ENCODE measurements at regions not wholly inside any gene's neighbourhood (a gene's known extent, or its start where the extent isn't known, plus 50 kb on each side); places are given as distances from the start of the nearest gene placed in this dataset.

DNA sequence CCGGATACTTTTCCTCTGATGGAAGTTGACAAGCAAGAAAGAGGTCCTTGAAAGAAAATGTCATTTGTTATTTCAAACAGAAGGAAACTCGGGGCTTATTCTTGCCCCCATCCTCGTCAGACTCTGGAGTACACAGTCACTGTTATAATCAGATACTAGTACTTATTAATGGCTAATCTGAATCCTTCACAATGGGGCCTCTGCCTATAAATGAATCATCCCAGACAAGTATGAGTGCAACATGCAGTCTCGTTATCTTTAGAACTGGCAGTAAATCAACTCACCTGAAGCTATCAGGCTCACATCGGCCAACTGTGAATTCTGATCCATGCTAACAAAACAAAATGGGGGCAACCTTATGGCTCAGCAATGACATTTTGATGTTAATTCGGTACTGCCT, 216.7 kb downstream of the GRIN2B start:
- DNase-seq (ENCODE audit: low spot score): no peak

- DNase-seq (ENCODE audit: low spot score): no peak
Measured at GRCh38 chr12:13749389-13749788, 232.0 kb downstream of the GRIN2B start.

DNA sequence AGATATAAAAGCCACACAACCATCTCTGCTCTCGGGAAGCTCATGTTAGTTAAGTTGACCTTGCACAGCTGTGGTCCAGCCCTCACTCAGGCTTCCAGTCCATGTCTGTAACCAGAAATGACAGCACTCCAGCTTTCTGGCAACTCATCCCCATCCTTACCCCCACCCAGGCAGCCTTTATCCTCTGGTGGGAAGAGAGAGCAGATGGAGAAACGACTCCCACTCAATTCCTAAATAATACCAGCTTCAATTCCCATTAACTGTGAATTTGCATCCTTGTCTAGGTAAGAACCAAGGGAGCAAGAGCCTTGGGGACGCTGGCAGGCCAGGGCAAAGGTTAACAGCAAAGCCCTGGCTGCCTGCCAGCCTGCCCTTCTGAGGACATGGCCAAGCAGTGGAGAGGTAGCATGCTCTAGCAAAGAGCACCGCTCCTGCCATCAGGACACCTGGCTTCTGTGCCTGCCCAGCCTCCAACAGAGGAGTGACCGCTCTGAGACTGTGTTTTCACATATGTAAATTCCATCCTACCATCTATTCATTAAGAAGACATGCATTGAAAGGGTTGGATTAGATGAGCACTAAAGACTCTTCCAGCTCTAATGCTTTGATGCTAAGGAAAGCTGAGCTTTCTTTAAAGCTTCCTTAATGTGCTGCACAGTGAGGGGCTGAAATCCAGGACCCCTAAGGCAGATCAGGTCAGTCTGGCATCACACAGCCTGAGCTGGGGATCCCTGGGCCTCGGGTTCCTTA, 236.1 kb downstream of the GRIN2B start:
- DNase-seq (ENCODE audit: low spot score): no peak

- DNase-seq (ENCODE audit: low spot score): no peak
Measured at GRCh38 chr12:13744561-13744960, 236.8 kb downstream of the GRIN2B start.

DNA sequence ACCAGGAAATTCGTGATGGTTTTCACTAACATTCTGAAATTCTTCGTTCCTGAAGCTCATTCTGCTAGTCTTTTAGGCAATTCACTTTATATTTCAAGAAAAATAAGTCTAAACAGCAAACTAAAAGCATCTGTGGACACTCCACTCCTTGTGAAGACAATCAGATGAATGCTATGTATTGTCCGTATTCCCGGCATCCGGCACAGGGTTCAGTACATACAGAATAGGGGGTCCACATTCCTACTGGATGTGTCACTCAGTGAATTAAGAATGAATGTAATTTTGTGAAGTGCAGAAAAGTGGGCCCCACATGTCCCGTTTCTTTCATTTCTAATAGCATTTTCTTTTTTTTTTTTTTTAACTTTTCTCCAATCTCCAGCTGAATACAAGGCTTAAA, 241.3 kb downstream of the GRIN2B start:
- no peak for DNase-seq (ENCODE audit: low spot score)

GRCh38 chr12:13735734-13736133, 245.7 kb downstream of the GRIN2B start:
- no peak for DNase-seq (ENCODE audit: low spot score)

GRCh38 chr12:13734584-13735152, 246.7 kb downstream of the GRIN2B start:
- DNase-seq (ENCODE audit: low spot score): no peak

GRCh38 chr12:13727707-13728195, 253.7 kb downstream of the GRIN2B start:
- DNase-seq (ENCODE audit: low spot score): no peak

GRCh38 chr12:13725049-13725448, 256.4 kb downstream of the GRIN2B start:
- DNase-seq (ENCODE audit: low spot score): no peak

DNA sequence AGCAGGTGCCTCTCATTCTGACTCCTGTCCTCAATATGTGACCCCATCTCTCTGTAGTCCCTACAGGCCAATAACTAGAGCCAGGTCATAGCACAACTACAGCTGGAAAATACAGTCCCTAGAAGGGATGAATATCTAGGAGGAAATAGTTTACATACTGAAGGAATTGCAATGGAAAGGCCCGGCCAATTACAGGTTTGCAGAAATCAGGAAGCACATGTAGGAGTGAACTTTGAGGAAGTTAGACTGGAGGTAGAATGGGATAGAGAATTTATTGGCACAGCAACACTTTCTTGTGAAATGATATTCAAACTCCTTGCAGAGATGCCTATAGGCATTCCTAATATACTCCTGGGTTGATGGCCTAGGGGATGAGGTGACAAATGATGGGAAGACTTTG, 257.3 kb downstream of the GRIN2B start:
- no peak for DNase-seq (ENCODE audit: low spot score)

- DNase-seq (ENCODE audit: low spot score): no peak
Measured at GRCh38 chr12:13719986-13720385, 261.4 kb downstream of the GRIN2B start.

GRCh38 chr12:13718271-13718670, 263.1 kb downstream of the GRIN2B start:
- DNase-seq (ENCODE audit: low spot score): no peak

- DNase-seq (ENCODE audit: low spot score): no peak
Measured at GRCh38 chr12:13716119-13716518, 265.3 kb downstream of the GRIN2B start.

DNA sequence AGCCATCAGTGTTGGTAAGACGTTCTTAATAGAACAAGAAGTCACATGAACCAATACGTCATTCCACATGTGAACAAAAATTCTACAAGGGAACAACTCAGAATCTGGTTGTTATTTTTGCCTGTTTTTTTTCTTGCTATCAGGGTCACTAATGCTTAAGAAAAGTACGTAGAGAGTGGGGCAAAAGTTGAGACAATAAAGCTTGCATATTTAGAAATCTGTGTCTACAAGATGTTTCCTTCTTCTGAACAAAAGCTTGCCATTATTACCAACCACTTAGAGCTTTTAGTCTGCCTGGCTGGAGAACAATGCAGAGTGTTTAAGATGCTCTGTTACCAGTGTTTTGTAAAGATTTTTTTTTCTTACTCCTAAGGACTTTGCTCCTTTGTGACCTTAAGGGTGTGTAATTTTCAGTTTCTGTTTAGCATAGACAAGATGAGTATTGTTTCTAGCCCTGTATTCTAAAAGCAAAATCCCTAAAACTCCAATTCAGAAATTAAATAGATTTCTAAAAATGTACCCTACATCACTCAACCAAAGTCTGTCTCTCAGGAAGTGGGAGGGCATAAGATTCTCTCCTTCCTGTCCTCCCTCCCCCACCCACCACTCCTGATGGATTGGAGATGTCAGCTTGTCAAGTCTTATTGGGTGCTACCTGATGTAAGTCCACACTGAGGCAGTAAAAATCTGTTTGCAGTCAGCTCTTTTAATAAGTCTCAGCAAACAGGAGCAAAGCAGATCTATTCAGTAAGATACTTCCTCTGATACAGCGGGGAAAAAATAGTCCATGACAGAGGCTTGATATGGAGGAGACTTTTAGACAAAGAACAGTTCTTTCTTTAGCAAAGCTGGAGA, 267.6 kb downstream of the GRIN2B start:
- DNase-seq (ENCODE audit: low spot score): no peak

- no peak for DNase-seq (ENCODE audit: low spot score)
Measured at GRCh38 chr12:13707829-13708228, 273.6 kb downstream of the GRIN2B start.

DNA sequence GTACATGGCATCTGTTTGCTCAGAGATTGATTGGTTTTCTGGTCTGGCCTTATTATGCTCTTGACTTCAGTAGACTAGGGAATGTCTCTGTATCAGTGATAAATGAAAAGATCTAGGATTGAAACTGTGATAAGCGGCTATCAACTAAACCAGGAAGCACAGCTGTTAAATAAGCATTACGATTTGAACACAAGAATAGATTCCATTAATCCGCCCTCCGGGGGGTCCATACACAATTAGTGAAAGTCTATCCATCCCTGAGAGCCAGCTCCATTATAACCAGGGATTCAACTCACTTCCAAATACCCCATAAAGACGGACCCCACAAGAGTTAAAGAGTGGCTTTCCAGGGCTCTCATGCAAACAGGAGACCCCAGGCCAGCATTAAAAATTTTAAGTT, 279.0 kb downstream of the GRIN2B start:
- no peak for DNase-seq (ENCODE audit: low spot score)

DNA sequence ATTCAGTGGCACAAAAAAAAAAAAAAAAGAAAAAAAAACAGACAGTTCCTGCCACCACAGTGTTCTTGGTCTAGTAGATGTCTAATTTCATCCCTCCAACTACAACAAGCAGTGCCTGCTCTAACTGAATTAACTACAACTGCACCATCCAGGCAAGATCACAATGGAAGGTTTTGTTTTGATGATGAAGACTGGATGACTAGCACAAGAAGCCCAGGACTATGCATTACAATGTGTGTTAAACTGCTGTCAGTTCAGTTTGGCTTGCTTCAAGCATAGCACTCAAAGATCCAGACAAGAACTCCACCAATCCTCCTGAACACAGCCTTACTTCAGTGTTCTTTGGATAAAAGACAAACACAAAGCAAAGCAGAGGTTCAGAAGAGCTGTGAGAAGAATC, 279.9 kb downstream of the GRIN2B start:
- no peak for DNase-seq (ENCODE audit: low spot score)

DNA sequence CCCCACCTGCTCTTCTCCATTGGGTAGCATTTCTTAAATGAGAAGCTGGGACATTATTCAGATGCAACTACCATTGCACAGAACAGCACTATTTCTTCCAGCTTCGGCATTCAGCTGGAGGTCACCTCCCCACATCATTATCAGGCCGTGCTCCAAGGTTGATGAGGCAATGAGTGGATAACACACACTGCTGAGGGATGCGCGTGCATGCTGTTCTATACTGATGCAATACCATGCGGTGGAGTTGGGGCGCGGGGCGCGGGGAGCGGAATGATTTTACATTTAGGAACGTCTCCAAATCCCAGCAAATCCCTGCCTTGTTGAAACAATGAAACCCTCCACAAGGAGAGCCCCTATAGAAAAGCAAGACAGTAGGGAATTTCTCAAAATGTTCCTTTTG, 283.4 kb downstream of the GRIN2B start:
- DNase-seq (ENCODE audit: low spot score): no peak

DNA sequence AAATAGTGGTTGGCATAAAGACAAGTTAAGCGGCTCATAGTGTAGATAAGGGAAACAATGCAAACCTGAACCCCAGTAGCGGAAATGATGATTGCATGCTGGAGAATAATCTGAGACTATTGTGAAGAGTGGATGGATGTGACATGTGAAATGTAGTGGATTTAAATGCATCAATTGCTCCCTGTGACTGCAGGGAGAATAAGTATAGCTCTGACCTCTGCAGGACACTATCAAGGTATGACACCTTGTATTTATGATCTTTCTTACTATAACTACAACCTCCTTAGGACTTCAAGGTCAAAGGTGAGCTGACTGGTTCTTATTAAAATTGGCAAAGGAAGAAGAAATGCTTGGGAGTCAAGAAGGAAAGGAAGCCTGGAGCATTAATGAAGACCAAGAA, 285.6 kb downstream of the GRIN2B start:
- no peak for DNase-seq (ENCODE audit: low spot score)

DNA sequence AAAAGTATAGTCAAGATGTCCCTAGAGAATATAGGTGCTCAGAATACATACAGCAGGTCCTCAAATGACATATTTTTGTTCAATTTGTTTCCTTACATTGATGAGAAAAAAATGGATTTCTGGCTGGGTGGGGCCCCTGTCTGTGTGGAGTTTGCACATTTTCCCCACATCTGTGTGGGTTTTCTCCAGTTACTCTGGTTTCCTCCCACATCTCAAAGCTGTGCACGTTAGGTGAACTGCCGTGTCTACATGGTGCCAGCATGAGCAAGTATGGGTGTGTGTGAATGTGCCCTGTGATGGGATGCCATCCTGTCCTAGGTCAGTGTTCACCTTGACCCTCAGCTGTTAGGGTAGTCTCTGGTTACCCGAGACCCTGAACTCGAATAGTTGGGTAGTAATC, 289.1 kb downstream of the GRIN2B start:
- no peak for DNase-seq (ENCODE audit: low spot score)

DNA sequence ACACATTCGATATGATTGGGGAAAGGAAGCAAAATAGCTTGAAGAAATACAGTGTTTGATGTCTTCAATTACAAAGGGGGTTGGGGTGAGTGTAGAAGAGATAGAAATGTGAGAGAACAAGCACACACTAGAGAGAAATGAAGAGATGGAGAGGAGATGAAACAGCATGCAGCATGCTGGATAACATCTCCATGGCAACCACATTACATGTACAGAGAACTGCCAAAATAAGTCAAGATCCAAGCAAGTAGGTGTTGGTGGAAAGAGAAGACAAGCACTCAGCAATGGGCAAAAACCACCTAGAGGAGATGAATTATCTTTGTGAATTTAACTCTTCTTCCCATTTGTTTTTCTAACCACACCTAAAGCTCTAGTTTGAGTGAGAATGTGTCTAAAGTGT, 289.8 kb downstream of the GRIN2B start:
- DNase-seq (ENCODE audit: low spot score): no peak

GRCh38 chr12:13687633-13688032, 293.8 kb downstream of the GRIN2B start:
- DNase-seq (ENCODE audit: low spot score): no peak

GRCh38 chr12:13686260-13686659, 295.1 kb downstream of the GRIN2B start:
- no peak for DNase-seq (ENCODE audit: low spot score)

Measured in kidney capillary endothelial cell (primary cell).